Activated T-cell treated with anti-CD3 and anti-CD28 coated beads, Interleukin-2, amount 50 U/mL, for 24 hours (primary cell): ENCODE measurements at regions not wholly inside any gene's neighbourhood (a gene's known extent, or its start where the extent isn't known, plus 50 kb on each side); places are given as distances from the start of the nearest gene placed in this dataset.
"Not testable (repeated sequence)": the region's sequence is repeated elsewhere in the genome, so short reads cannot be mapped to it uniquely, and the experiment has no call there.

ENCODE experiments used
- DNase-seq: peaks from one replicate; pipeline ENCODE4 v3.0.0-alpha.2; 2020
- H3K27ac Mint-ChIP-seq: 2 replicates; pipeline ENCODE4 v1.8.0; 2020; ENCODE audit warnings: mild to moderate bottlenecking, mixed read lengths
- H3K27me3 Mint-ChIP-seq: 2 replicates; pipeline ENCODE4 v1.8.0; 2020; ENCODE audit warnings: mixed read lengths
- H3K36me3 Mint-ChIP-seq: 2 replicates; pipeline ENCODE4 v1.8.0; 2020; ENCODE audit warnings: low read depth, mixed read lengths
- H3K4me1 Mint-ChIP-seq: 2 replicates; pipeline ENCODE4 v1.8.0; 2020; ENCODE audit warnings: low read depth, mixed read lengths
- H3K4me3 Mint-ChIP-seq: 2 replicates; pipeline ENCODE4 v1.8.0; 2020; ENCODE audit warnings: mild to moderate bottlenecking, moderate library complexity, mixed read lengths
- H3K9me3 Mint-ChIP-seq: 2 replicates; pipeline ENCODE4 v1.8.0; 2020; ENCODE audit warnings: mixed read lengths

DNA sequence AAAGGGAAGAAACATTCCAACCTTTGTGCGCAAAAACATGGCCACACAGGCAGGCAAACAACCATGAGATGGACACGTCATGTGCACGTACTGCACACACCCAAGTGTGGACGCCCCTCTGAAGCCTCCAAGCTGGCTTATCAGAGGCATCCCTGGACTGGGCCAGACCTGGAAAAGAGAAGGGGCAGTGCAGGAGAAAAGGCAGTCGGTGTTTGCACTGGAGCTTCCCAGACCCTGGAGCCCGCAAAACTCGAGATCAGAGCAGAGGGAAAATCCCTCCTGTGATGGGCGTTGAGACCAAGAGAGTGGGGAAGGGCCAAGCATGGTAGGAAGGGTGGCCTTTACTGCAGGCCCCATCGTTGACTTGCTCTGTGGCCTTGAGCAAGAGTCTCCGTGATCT lies 269.5 kb downstream of the CYRIA start:
- Mint-ChIP-seq H3K27me3 (no peaks in the 10 kb centered on the region), H3K9me3 (no peaks in the 10 kb centered on the region), H3K4me3 (no peak overlapping the region), H3K36me3 (no peaks in the 10 kb centered on the region), H3K4me1 (no peaks in the 10 kb centered on the region), H3K27ac (no peak overlapping the region)
- DNase-seq = no peak

DNA sequence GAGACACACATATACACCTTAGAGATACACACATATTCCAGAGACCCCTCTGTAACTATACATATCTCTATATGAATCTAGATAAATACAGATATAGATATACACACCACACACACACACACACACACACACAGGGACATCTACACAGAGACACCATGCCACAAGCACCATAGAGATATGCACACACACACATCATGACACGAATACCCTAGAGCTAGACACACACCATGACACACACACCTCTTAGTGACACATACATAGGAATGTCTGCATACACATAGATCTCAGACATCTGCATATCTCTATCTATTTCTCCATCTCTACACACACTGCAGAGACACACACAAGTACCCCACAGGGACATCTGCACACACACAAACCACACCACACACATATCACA lies 270.0 kb downstream of the CYRIA start:
- Mint-ChIP-seq H3K36me3 (no peaks in the 10 kb centered on the region), H3K27ac (no peak overlapping the region), H3K4me1 (no peaks in the 10 kb centered on the region), H3K27me3 (no peaks in the 10 kb centered on the region), H3K4me3 (no peak overlapping the region), H3K9me3 (no peaks in the 10 kb centered on the region)
- DNase-seq = no peak

DNA sequence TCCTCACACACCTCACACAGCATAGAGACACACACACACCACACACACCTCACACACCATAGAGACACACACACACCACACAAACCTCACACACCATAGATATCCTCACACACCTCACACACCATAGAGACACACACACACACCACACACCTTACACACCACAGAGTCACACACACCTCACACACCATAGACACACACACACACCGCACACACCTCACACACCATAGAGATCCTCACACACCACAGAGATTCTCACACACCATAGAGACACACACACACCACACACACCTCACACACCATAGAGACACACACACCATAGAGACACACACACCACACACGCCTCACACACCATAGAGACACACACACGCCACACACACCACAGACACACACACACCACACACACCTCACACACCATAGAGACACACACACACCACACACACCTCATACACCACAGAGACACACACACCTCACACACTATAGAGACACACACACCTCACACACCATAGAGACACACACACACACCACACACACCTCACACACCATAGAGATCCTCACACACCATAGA lies 270.6 kb downstream of the CYRIA start:
- Mint-ChIP-seq H3K36me3 (no peaks in the 10 kb centered on the region), H3K4me1 (no peaks in the 10 kb centered on the region), H3K27ac (no peak overlapping the region), H3K27me3 (no peaks in the 10 kb centered on the region), H3K9me3 (no peaks in the 10 kb centered on the region), H3K4me3 (no peak overlapping the region)
- no peak for DNase-seq

- Mint-ChIP-seq H3K36me3 (no peaks in the 10 kb centered on the region), H3K4me3 (no peak overlapping the region), H3K4me1 (no peaks in the 10 kb centered on the region)
Observed at GRCh38 chr2:16394072-16394985, 271.3 kb downstream of the CYRIA start.

GRCh38 chr2:16393500-16394071 lies 272.0 kb downstream of the CYRIA start:
- H3K27me3 Mint-ChIP-seq = no peaks in the 10 kb centered on the region
- no peak for DNase-seq
- no peaks in the 10 kb centered on the region for H3K4me1 Mint-ChIP-seq
- no peaks in the 10 kb centered on the region for H3K36me3 Mint-ChIP-seq
- no peaks in the 10 kb centered on the region for H3K9me3 Mint-ChIP-seq
- H3K4me3 Mint-ChIP-seq = no peak overlapping the region
- H3K27ac Mint-ChIP-seq = no peak overlapping the region

More at GRCh38 chr2:16394072-16394985, 271.3 kb downstream of the CYRIA start:
- Mint-ChIP-seq H3K27ac (no peak overlapping the region), H3K27me3 (no peaks in the 10 kb centered on the region), H3K9me3 (no peaks in the 10 kb centered on the region)
- DNase-seq = no peak

DNA sequence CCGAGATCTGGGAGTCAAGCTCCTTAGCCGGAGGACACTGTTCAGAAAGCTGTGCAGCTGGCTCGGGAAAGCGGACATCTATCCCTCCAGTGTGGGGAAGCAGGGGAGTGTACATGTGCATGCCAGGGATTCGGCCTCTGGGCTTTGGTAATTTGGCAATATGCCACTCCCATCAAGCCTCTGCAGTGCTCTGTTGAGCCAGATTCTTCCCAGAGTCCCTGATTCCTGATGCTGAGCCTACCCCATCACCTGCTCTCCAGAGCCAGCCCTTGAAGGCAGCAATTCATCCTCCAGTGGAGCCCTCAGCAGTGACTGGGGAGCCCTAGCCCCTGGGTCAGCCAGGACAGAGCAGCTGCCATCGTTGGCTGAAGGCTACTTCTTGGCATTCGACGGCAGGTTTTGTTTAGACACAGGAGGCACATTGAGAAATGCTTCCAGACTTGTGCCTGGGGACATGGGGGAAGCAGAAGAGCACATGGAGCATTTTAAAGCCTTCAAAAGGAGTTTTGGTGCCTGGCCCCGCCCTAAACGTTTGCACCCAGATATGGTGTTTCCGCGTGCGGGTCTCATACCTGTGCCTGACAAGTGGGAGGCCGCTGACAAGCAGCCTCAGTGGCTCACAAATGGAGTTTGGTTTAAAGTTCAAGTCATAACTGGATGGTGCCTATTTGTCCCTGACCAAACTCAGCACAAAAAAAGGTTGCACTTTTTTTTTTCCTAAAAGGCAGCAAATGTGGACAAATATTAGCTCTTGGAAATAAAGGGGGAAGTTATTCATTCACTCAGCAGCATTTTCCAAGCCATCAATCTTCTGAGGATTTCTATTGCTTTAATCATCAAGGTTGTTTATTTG lies 272.8 kb downstream of the CYRIA start:
- Mint-ChIP-seq H3K36me3 (no peaks in the 10 kb centered on the region), H3K4me3 (no peak overlapping the region), H3K27ac (no peak overlapping the region), H3K4me1 (no peaks in the 10 kb centered on the region), H3K9me3 (no peaks in the 10 kb centered on the region), H3K27me3 (no peaks in the 10 kb centered on the region)
- DNase-seq = no peak

DNA sequence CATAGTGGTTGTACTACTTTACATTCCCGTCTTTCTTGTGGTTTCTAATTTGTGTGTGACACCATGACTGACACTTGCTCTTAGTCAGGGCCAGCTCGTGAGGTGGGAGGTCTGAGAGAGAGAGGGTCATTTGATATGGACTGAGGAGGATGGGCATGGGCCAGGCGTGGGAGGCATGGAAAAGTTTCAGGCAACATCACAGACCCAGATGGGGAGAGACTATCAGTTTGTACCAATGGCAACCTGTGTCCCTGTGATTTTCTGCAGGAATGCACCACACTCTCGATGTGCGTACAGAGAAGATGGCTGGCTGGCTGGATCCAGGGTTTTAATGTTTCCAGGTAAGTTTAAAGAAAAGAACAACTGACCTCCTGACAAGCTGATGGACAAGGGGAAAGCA lies 273.6 kb downstream of the CYRIA start:
- Mint-ChIP-seq H3K9me3 (no peaks in the 10 kb centered on the region), H3K4me3 (no peak overlapping the region), H3K27me3 (no peaks in the 10 kb centered on the region), H3K27ac (no peak overlapping the region), H3K36me3 (no peaks in the 10 kb centered on the region), H3K4me1 (no peaks in the 10 kb centered on the region)
- DNase-seq = no peak

DNA sequence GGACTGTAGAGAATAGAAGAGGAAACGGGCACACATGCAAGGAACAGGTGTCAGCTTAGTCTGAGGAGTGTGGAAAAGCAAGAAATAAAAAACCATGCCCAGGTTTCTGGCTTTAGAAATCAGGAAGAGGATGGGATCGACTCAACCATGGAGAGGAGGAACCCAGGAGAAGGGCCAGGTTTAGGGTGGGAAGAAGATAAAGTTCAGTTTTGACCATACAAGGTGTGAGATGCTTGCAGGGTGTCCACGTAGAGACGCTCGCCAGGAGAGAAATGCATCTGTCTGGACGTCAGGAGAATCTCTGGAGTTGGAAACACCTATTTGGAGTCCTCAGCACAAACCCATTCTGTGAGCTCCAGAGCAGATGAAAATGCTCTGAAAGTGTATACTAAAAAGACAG lies 275.1 kb downstream of the CYRIA start:
- no peaks in the 10 kb centered on the region for H3K9me3 Mint-ChIP-seq
- no peaks in the 10 kb centered on the region for H3K4me1 Mint-ChIP-seq
- no peaks in the 10 kb centered on the region for H3K27me3 Mint-ChIP-seq
- no peak overlapping the region for H3K27ac Mint-ChIP-seq
- DNase-seq = no peak
- no peak overlapping the region for H3K4me3 Mint-ChIP-seq
- no peaks in the 10 kb centered on the region for H3K36me3 Mint-ChIP-seq

DNA sequence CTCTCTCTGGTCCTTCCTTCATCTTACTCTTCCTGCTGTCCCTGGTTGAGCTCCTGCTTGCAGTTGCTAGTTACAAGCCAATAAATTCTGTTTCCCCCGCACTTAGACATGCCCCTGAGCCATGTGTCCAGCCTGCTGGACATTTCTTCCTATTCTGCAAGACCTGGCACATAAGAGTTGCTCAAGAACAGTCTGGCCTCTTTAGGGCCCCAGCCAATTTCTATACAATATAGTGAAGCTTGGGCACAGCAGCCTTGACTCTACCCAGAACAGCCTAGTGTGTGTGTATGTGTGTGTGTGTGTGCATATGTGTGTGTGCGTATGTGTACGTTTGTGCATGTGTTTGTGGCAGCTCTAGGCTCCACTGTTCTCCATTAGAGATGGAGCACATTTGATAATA lies 276.0 kb downstream of the CYRIA start:
- no peaks in the 10 kb centered on the region for H3K9me3 Mint-ChIP-seq
- H3K4me1 Mint-ChIP-seq = no peaks in the 10 kb centered on the region
- DNase-seq = no peak
- no peaks in the 10 kb centered on the region for H3K27me3 Mint-ChIP-seq
- no peak overlapping the region for H3K27ac Mint-ChIP-seq
- no peaks in the 10 kb centered on the region for H3K36me3 Mint-ChIP-seq
- no peak overlapping the region for H3K4me3 Mint-ChIP-seq

GRCh38 chr2:16388199-16388830 lies 277.3 kb downstream of the CYRIA start:
- H3K27me3 Mint-ChIP-seq, H3K36me3 Mint-ChIP-seq, DNase-seq, H3K4me3 Mint-ChIP-seq, H3K4me1 Mint-ChIP-seq, H3K27ac Mint-ChIP-seq, H3K9me3 Mint-ChIP-seq: not testable (repeated sequence)

DNA sequence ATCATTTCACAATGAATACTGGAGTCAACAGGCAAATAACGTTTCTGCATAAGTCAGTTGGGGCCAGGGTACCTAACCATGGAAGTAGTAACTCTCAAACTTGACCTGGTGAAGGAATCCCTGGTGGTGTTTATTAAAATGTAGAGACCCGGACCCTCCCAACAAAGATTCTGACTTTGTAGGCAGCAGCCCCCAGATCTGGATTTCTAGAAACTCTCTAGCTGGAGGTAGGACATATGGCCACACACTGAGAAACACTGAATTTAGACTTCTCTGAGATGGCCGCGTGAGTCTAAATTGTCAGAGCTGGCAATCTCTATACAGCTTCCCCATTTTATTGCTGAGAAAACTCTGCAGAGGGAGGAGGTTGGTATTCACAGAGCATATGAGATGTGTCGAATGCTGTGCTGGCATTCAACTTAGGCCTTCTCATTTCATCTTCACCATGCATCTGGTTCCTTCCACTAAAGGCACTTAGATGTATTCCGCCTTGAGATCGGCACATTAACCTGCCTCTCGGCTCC lies 278.1 kb downstream of the CYRIA start:
- Mint-ChIP-seq H3K36me3 (no peaks in the 10 kb centered on the region), H3K9me3 (no peaks in the 10 kb centered on the region), H3K27me3 (no peaks in the 10 kb centered on the region), H3K4me3 (no peak overlapping the region), H3K4me1 (no peaks in the 10 kb centered on the region), H3K27ac (no peak overlapping the region)
- DNase-seq = no peak

DNA sequence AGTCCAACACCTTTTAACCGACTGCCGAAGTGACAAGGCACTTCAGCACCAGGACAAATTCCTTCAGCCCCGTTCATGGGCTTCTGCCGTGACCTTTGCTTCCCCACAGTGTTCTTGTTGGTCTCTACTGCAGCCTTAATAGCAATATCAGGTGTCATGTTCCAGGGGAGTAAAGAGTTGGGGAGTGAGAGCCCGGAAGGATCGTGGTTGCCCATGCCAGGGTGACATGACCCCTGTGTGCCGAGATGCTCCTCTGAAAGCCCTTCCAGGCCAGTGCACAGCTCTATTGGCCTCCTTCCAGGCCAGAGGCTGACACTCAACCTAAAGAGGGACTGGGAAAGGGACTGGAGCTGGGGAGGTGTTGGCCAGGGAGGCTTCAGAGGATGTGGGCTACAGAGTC lies 279.2 kb downstream of the CYRIA start:
- H3K27me3 Mint-ChIP-seq = no peaks in the 10 kb centered on the region
- DNase-seq = no peak
- no peaks in the 10 kb centered on the region for H3K9me3 Mint-ChIP-seq
- no peak overlapping the region for H3K4me3 Mint-ChIP-seq
- H3K36me3 Mint-ChIP-seq = no peaks in the 10 kb centered on the region
- no peaks in the 10 kb centered on the region for H3K4me1 Mint-ChIP-seq
- H3K27ac Mint-ChIP-seq = no peak overlapping the region

DNA sequence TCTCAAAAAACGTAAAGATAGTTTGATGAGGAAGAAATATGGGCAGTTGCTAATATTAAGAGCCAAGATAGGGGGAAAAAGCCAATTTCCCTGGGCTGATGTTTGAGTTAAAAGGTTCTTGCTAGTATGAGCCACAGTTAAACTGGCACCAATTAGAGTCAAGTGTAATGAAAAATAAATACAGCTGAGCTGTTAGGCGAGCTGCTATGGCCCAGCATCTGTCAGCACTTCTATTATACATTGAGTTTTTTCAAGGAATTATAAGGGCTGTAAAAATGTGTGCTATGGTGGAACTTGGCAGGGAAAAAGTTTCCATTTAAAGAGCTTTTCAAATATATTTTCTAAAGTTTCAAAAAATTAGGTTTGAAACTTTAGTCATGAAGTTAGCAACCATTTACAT lies 279.6 kb downstream of the CYRIA start:
- H3K27me3 Mint-ChIP-seq = no peaks in the 10 kb centered on the region
- no peaks in the 10 kb centered on the region for H3K36me3 Mint-ChIP-seq
- H3K4me1 Mint-ChIP-seq = no peaks in the 10 kb centered on the region

GRCh38 chr2:16385341-16385740 lies 280.3 kb downstream of the CYRIA start:
- H3K4me1 Mint-ChIP-seq = no peaks in the 10 kb centered on the region

More for the DNA sequence above, 279.6 kb downstream of the CYRIA start:
- Mint-ChIP-seq H3K4me3 (no peak overlapping the region), H3K9me3 (no peaks in the 10 kb centered on the region), H3K27ac (no peak overlapping the region)
- DNase-seq = no peak

More at GRCh38 chr2:16385341-16385740, 280.3 kb downstream of the CYRIA start:
- Mint-ChIP-seq H3K27me3 (no peaks in the 10 kb centered on the region), H3K4me3 (no peak overlapping the region), H3K9me3 (no peaks in the 10 kb centered on the region), H3K27ac (no peak overlapping the region), H3K36me3 (no peaks in the 10 kb centered on the region)
- no peak for DNase-seq
